NCI-H526 (cell line): ENCODE measurements at regions not wholly inside any gene's neighbourhood (a gene's known extent, or its start where the extent isn't known, plus 50 kb on each side); places are given as distances from the start of the nearest gene placed in this dataset.
A peak's percentile ranks its signal among the peaks of the same experiment; 100 is the strongest.

Experiments used
- DNase-seq, 2 experiments: peaks; one replicate each; lab custom pipeline; 2025; lab: John Stamatoyannopoulos, UW

GRCh38 chr10:60664859-60665258, 113.4 kb upstream of the CDK1 start:
- no peak for DNase-seq

GRCh38 chr10:60663850-60664249, 114.4 kb upstream of the CDK1 start:
- no peak for DNase-seq

- DNase-seq = no peak
These were observed 115.2 kb upstream of the CDK1 start for GRCh38 chr10:60662917-60663614.

GRCh38 chr10:60661637-60662036, 116.6 kb upstream of the CDK1 start:
- no peak for DNase-seq

- no peak for DNase-seq
These were observed 117.7 kb upstream of the CDK1 start for GRCh38 chr10:60660625-60661024.

GRCh38 chr10:60654813-60655464, 123.3 kb upstream of the CDK1 start:
- no peak for DNase-seq

GRCh38 chr10:60652628-60653027, 125.7 kb upstream of the CDK1 start:
- DNase-seq = no peak

- DNase-seq = no peak
These were observed 127.9 kb upstream of the CDK1 start for GRCh38 chr10:60650378-60650800.

- DNase-seq = peak; percentile 7 to 27
These were observed 128.5 kb upstream of the CDK1 start for GRCh38 chr10:60649485-60650377.

GRCh38 chr10:60648761-60649160, 129.5 kb upstream of the CDK1 start:
- DNase-seq = no peak

GRCh38 chr10:60646966-60647796, 131.1 kb upstream of the CDK1 start:
- DNase-seq = peak in 1 of 2 experiments; percentile 47

GRCh38 chr10:60645980-60646379, 132.3 kb upstream of the CDK1 start:
- DNase-seq = no peak

- no peak for DNase-seq
These were observed 133.7 kb upstream of the CDK1 start for GRCh38 chr10:60644436-60645130.

GRCh38 chr10:60643874-60644273, 134.4 kb upstream of the CDK1 start:
- no peak for DNase-seq

- no peak for DNase-seq
These were observed 148.9 kb upstream of the CDK1 start for GRCh38 chr10:60629332-60629731.

GRCh38 chr10:60627778-60628748, 150.2 kb upstream of the CDK1 start:
- no peak for DNase-seq

- DNase-seq = no peak
These were observed 152.2 kb upstream of the CDK1 start for GRCh38 chr10:60626037-60626436.

GRCh38 chr10:60623627-60624026, 154.7 kb upstream of the CDK1 start:
- peak in 1 of 2 experiments; percentile 20 for DNase-seq

GRCh38 chr10:60621018-60621417, 157.3 kb upstream of the CDK1 start:
- no peak for DNase-seq

GRCh38 chr10:60618861-60619260, 159.4 kb upstream of the CDK1 start:
- no peak for DNase-seq
